H1 (cell line): ENCODE measurements at regions not wholly inside any gene's neighbourhood (a gene's known extent, or its start where the extent isn't known, plus 50 kb on each side); places are given as distances from the start of the nearest gene placed in this dataset.

Experiments used
- CHD7 ChIP-seq: fragments of 300-600 bp; sonication (generic); IDR thresholded peaks from 2 replicates; pipeline ENCODE4 v1.7.1; 2012; ENCODE audit warnings: low read length, moderate library complexity, mild to moderate bottlenecking, inconsistent platforms; ENCODE audit not compliant: insufficient replicate concordance
- E2F6 ChIP-seq: IDR thresholded peaks from 2 replicates; pipeline ENCODE4 v1.6.1; 2012; ENCODE audit warnings: inconsistent platforms
- EGR1 ChIP-seq: IDR thresholded peaks from 2 replicates; pipeline ENCODE4 v1.6.1; 2011; ENCODE audit warnings: low read depth, low read length, borderline replicate concordance
- JUN ChIP-seq: IDR thresholded peaks from 2 replicates; pipeline ENCODE4 v1.6.1; 2011; ENCODE audit warnings: low read depth, mild to moderate bottlenecking, improper control_type of control experiment, low read length
- KDM1A ChIP-seq: fragments of 200-600, 300-600 bp; sonication (generic); IDR thresholded peaks from 2 replicates; pipeline ENCODE4 v1.7.1; 2016; ENCODE audit warnings: mild to moderate bottlenecking, low read length, borderline replicate concordance
- MAFK ChIP-seq: IDR thresholded peaks from 2 replicates; pipeline ENCODE4 v1.6.1; 2012; ENCODE audit warnings: low read depth, mild to moderate bottlenecking, improper control_type of control experiment, low read length
- POLR2A ChIP-seq, 2 experiments: IDR thresholded peaks; 1 replicate in 1 of 2; 2 replicates in 1 of 2; pipeline ENCODE4 v1.6.1; 2011; ENCODE audit warnings: low read depth in 2 of 2, low read length in 2 of 2, mild to moderate bottlenecking in 2 of 2; ENCODE audit errors: control extremely low read depth in 1 of 2
- SIX5 ChIP-seq: IDR thresholded peaks from 2 replicates; pipeline ENCODE4 v1.6.1; 2011; ENCODE audit warnings: mild to moderate bottlenecking, low read depth, low read length
- TAF1 ChIP-seq: IDR thresholded peaks from 2 replicates; pipeline ENCODE4 v1.6.1; 2011; ENCODE audit warnings: mild to moderate bottlenecking, low read depth, low read length
- TAF7 ChIP-seq: optimal IDR thresholded peaks from 2 replicates; pipeline ENCODE3; 2011; ENCODE audit warnings: low read depth, mild to moderate bottlenecking, inconsistent platforms, low read length, moderate library complexity, borderline replicate concordance
- YY1 ChIP-seq: IDR thresholded peaks from 2 replicates; pipeline ENCODE4 v1.6.1; 2011; ENCODE audit warnings: low read depth, mild to moderate bottlenecking, low read length

- no peak for TF ChIP-seq CHD7
- no peak for TF ChIP-seq YY1
- no peak for TF ChIP-seq KDM1A
- no peak for TF ChIP-seq MAFK
- no peak for TF ChIP-seq TAF1
- no peak for TF ChIP-seq EGR1
- no peak for TF ChIP-seq SIX5
- no peak for TF ChIP-seq POLR2A (IDR thresholded peaks at IDR 0.05; ENCODE audit: control extremely low read depth in 1 of 2, low read depth in 2 of 2, low read length in 2 of 2)
- TF ChIP-seq JUN = no peak
- no peak for TF ChIP-seq E2F6
- no peak for TF ChIP-seq TAF7
These were observed 1145.5 kb upstream of the PCDH10 start (continued) for GRCh38 chr4:132003593-132003992.
